H1 (cell line): ENCODE measurements at regions not wholly inside any gene's neighbourhood (a gene's known extent, or its start where the extent isn't known, plus 50 kb on each side); places are given as distances from the start of the nearest gene placed in this dataset.
A peak's percentile ranks its signal among the peaks of the same experiment; 100 is the strongest.

ENCODE experiments used
- CTCF ChIA-PET: fragments of 300-600 bp; sonication (Branson Sonifier 250); formaldehyde crosslinking; loops from one replicate; lab custom pipeline; 2021; ENCODE audit not compliant: partially characterized antibody; lab: Charles Lee
- POLR2A ChIA-PET: fragments of 300-600 bp; sonication (Branson Sonifier 250); formaldehyde crosslinking; loops from one replicate; lab custom pipeline; 2021; ENCODE audit warnings: inconsistent platforms; ENCODE audit not compliant: partially characterized antibody; lab: Charles Lee
- DNase-seq, 2 experiments: peaks; one replicate each; pipeline versions ENCODE4 v3.0.0 to v3.0.0-alpha.2; 2010 to 2022; ENCODE audit warnings: low spot score in 2 of 2, low read depth in 1 of 2, mixed read lengths in 1 of 2
- FAIRE-seq: peaks from 2 replicates; lab custom pipeline; 2011; peaks lifted over from hg19 to GRCh38; lab: Jason Lieb, UNC
- H2AFZ ChIP-seq: 2 replicates; pipeline ENCODE4 v1.8.1; 2012; ENCODE audit warnings: low read length, inconsistent platforms
- H2AK5ac ChIP-seq: 2 replicates; pipeline ENCODE4 v1.6.1; 2013; ENCODE audit warnings: low read depth, low read length
- H2BK120ac ChIP-seq: replicated peaks from 2 replicates; pipeline ENCODE3; 2013; ENCODE audit warnings: low read depth, low read length, inconsistent platforms
- H2BK12ac ChIP-seq: 2 replicates; pipeline ENCODE4 v1.6.1; 2013; ENCODE audit warnings: low read depth, low read length
- H2BK15ac ChIP-seq: 2 replicates; pipeline ENCODE4 v1.6.1; 2013; ENCODE audit warnings: low read length
- H2BK20ac ChIP-seq: 2 replicates; pipeline ENCODE4 v1.6.1; 2013; ENCODE audit warnings: low read length
- H2BK5ac ChIP-seq: 2 replicates; pipeline ENCODE4 v1.6.1; 2013; ENCODE audit warnings: low read depth, low read length
- H3K14ac ChIP-seq: 2 replicates; pipeline ENCODE4 v1.6.1; 2013; ENCODE audit warnings: inconsistent platforms; ENCODE audit not compliant: insufficient read length
- H3K18ac ChIP-seq: 2 replicates; pipeline ENCODE4 v1.6.1; 2013; ENCODE audit warnings: low read length; ENCODE audit errors: extremely low read depth
- H3K23ac ChIP-seq: 2 replicates; pipeline ENCODE4 v1.6.1; 2013; ENCODE audit warnings: inconsistent platforms; ENCODE audit not compliant: insufficient read length
- H3K23me2 ChIP-seq: 2 replicates; pipeline ENCODE4 v1.6.1; 2013; ENCODE audit warnings: low read depth, low read length
- H3K27ac ChIP-seq: 2 replicates; pipeline ENCODE4 v1.6.1; 2011; ENCODE audit warnings: low read depth, low read length, inconsistent platforms
- H3K27me3 ChIP-seq, 4 experiments: replicated peaks in 1 of 4; 1 replicate in 1 of 4; 2 replicates in 3 of 4; pipeline versions ENCODE4 v1.6.1 to v1.8.1; 2011 to 2013; ENCODE audit warnings: low read length in 3 of 4, mild to moderate bottlenecking in 3 of 4, inconsistent platforms in 2 of 4, mixed read lengths in 2 of 4, moderate library complexity in 1 of 4; ENCODE audit not compliant: control insufficient read depth in 3 of 4, insufficient read depth in 3 of 4; ENCODE audit errors: extremely low read depth in 1 of 4
- H3K36me3 ChIP-seq, 4 experiments: 2 replicates each; pipeline versions ENCODE4 v1.6.1 to v1.8.1; 2011 to 2013; ENCODE audit warnings: mild to moderate bottlenecking in 4 of 4, low read length in 3 of 4, moderate library complexity in 2 of 4, control low read depth in 1 of 4, inconsistent platforms in 1 of 4; ENCODE audit not compliant: insufficient read depth in 4 of 4, control insufficient read depth in 2 of 4
- H3K4ac ChIP-seq: replicated peaks from 2 replicates; pipeline ENCODE3; 2013; ENCODE audit warnings: low read length, low read depth, mixed read lengths, inconsistent platforms; ENCODE audit not compliant: insufficient read length
- H3K4me1 ChIP-seq, 4 experiments: replicated peaks in 1 of 4; 1 replicate in 1 of 4; 2 replicates in 3 of 4; pipeline versions ENCODE4 v1.6.1 to v1.8.1; 2011 to 2013; ENCODE audit warnings: low read length in 3 of 4, inconsistent platforms in 2 of 4, mixed read lengths in 1 of 4; ENCODE audit not compliant: insufficient read depth in 4 of 4, control insufficient read depth in 3 of 4
- H3K4me2 ChIP-seq, 2 experiments: 2 replicates each; pipeline versions ENCODE4 v1.6.1 to v1.8.1; 2011 to 2013; ENCODE audit warnings: low read depth in 2 of 2, low read length in 2 of 2, control low read depth in 1 of 2, inconsistent platforms in 1 of 2, mild to moderate bottlenecking in 1 of 2; ENCODE audit not compliant: insufficient read depth in 1 of 2
- H3K4me3 ChIP-seq, 4 experiments: fragments of 200-600, 300-600 bp in 1 of 4; sonication (generic), shearing (Covaris generic), sonication (Bioruptor Twin) in 1 of 4; 2 replicates each; pipeline versions ENCODE4 v1.5.1 to v1.8.1; 2011 to 2016; ENCODE audit warnings: low read length in 4 of 4, low read depth in 3 of 4, control low read depth in 2 of 4, inconsistent platforms in 2 of 4, mild to moderate bottlenecking in 2 of 4, mixed read lengths in 1 of 4, moderate library complexity in 1 of 4; ENCODE audit not compliant: insufficient read depth in 2 of 4; ENCODE audit errors: extremely low read depth in 1 of 4
- H3K56ac ChIP-seq: replicated peaks from 2 replicates; pipeline ENCODE3; 2013; ENCODE audit warnings: low read depth, mild to moderate bottlenecking, mixed read lengths, low read length, inconsistent platforms; ENCODE audit not compliant: insufficient read length
- H3K79me1 ChIP-seq: 2 replicates; pipeline ENCODE4 v1.6.1; 2013; ENCODE audit warnings: low read depth, low read length, control low read depth
- H3K79me2 ChIP-seq, 2 experiments: 2 replicates each; pipeline versions ENCODE4 v1.6.1 to v1.8.1; 2012 to 2013; ENCODE audit warnings: low read length in 2 of 2, mild to moderate bottlenecking in 2 of 2, inconsistent platforms in 1 of 2; ENCODE audit not compliant: insufficient read depth in 2 of 2, control insufficient read depth in 1 of 2
- H3K9ac ChIP-seq, 4 experiments: replicated peaks in 1 of 4; 1 replicate in 1 of 4; 2 replicates in 3 of 4; pipeline versions ENCODE4 v1.6.1 to v1.8.1; 2011 to 2013; ENCODE audit warnings: low read depth in 3 of 4, low read length in 3 of 4, control low read depth in 2 of 4, mild to moderate bottlenecking in 2 of 4, moderate library complexity in 2 of 4, inconsistent platforms in 1 of 4; ENCODE audit errors: extremely low read depth in 1 of 4
- H3K9me3 ChIP-seq, 2 experiments: 2 replicates each; pipeline versions ENCODE4 v1.6.1 to v1.8.1; 2012 to 2013; ENCODE audit warnings: mild to moderate bottlenecking in 2 of 2, moderate library complexity in 2 of 2, control low read depth in 1 of 2, inconsistent platforms in 1 of 2, low read depth in 1 of 2, low read length in 1 of 2, mixed read lengths in 1 of 2; ENCODE audit not compliant: insufficient read depth in 2 of 2
- H4K20me1 ChIP-seq, 2 experiments: replicated peaks in 1 of 2; 2 replicates each; pipeline versions ENCODE3 to v1.8.1; 2011 to 2013; ENCODE audit warnings: inconsistent platforms in 2 of 2, low read length in 2 of 2, mild to moderate bottlenecking in 1 of 2; ENCODE audit not compliant: insufficient read depth in 2 of 2, control insufficient read depth in 1 of 2
- H4K5ac ChIP-seq: 2 replicates; pipeline ENCODE4 v1.6.1; 2013; ENCODE audit warnings: low read length, low read depth, mixed read lengths, inconsistent platforms; ENCODE audit not compliant: insufficient read length
- H4K8ac ChIP-seq: 2 replicates; pipeline ENCODE4 v1.8.0; 2013; ENCODE audit warnings: mild to moderate bottlenecking, moderate library complexity, low read length, inconsistent platforms; ENCODE audit not compliant: insufficient read depth; ENCODE audit errors: extremely low read depth
- H4K91ac ChIP-seq: replicated peaks from 2 replicates; pipeline ENCODE3; 2013; ENCODE audit warnings: low read length, mixed read lengths, inconsistent platforms; ENCODE audit not compliant: insufficient read length
- BACH1 ChIP-seq: IDR thresholded peaks from 2 replicates; pipeline ENCODE4 v1.6.1; 2012; ENCODE audit warnings: low read length, improper control_type of control experiment
- CEBPB ChIP-seq: IDR thresholded peaks from 2 replicates; pipeline ENCODE4 v1.6.1; 2012; ENCODE audit warnings: low read depth, low read length
- WGBS, 2 experiments: shearing (Covaris generic) in 1 of 2; methylation state at CpG; one replicate each; pipeline versions ENCODE4 v1.1.6 to v1.1.7; 2013 to 2015; ENCODE audit warnings: low lambda C conversion rate in 2 of 2, mixed read lengths in 2 of 2, inconsistent platforms in 1 of 2, low coverage in 1 of 2, missing lambda C conversion rate in 1 of 2; ENCODE audit not compliant: insufficient replicate concordance in 2 of 2, insufficient coverage in 1 of 2, insufficient read length in 1 of 2; ENCODE audit errors: extremely low coverage in 1 of 2, missing lambda C conversion rate in 1 of 2; 5-methylcytosine and 5-hydroxymethylcytosine counted together

- H3K79me1 ChIP-seq, result no peaks in the 10 kb centered on the region
- POLR2A ChIA-PET, result no interaction called here
- no peaks in the 10 kb centered on the region for H4K20me1 ChIP-seq
- H3K36me3 ChIP-seq, result no peaks in the 10 kb centered on the region
- no peaks in the 10 kb centered on the region for H3K79me2 ChIP-seq
- no peak overlapping the region for H3K4ac ChIP-seq
- 89% methylated on average over 2 of the region's 2 CpGs; no CpG with 5 or more reads in 1 of the 2 experiments for WGBS, 2 experiments
- H3K9ac ChIP-seq, result no peak overlapping the region
- H3K18ac ChIP-seq, result no peak overlapping the region
- H2BK5ac ChIP-seq, result no peak overlapping the region
- no peak overlapping the region for H2BK15ac ChIP-seq
- no peak overlapping the region for H2BK120ac ChIP-seq
- H3K27ac ChIP-seq, result no peak overlapping the region
- H3K4me1 ChIP-seq, result peaks cover 0 to 9% (median 1%) of the 10 kb centered on the region in 4 experiments; a peak in 1 of 7 replicates
- no peaks in the 10 kb centered on the region for H3K27me3 ChIP-seq
- no peak overlapping the region for H4K5ac ChIP-seq
- no peak overlapping the region for H4K91ac ChIP-seq
- H4K8ac ChIP-seq, result no peak overlapping the region
- FAIRE-seq (no peak), DNase-seq (no peak)
- H3K9me3 ChIP-seq, result no peaks in the 10 kb centered on the region
- CTCF ChIA-PET, result interaction anchor here (1.0 to 1.8 kb wide), 4 partner anchors 8 to 1532 kb away, joined by 4 to 6 read pairs (median 4); no protein-coding TSS in a partner anchor
- no peak overlapping the region for H3K23ac ChIP-seq
- H2BK12ac ChIP-seq, result no peak overlapping the region
- H3K23me2 ChIP-seq, result no peaks in the 10 kb centered on the region
- H2BK20ac ChIP-seq, result no peak overlapping the region
- H3K4me3 ChIP-seq, result no peak overlapping the region
- H3K56ac ChIP-seq, result no peak overlapping the region
- no peak overlapping the region for H2AFZ ChIP-seq
- no peak overlapping the region for H3K4me2 ChIP-seq
- no peak for TF ChIP-seq BACH1
- TF ChIP-seq CEBPB, result peak; percentile 91
- H3K14ac ChIP-seq, result no peak overlapping the region
- H2AK5ac ChIP-seq, result no peak overlapping the region
Measured at GRCh38 chr1:163540727-163541126, 219.0 kb downstream of the NUF2 start.
